Thyroid gland (tissue), 4 donors: ENCODE measurements at regions not wholly inside any gene's neighbourhood (a gene's known extent, or its start where the extent isn't known, plus 50 kb on each side); places are given as distances from the start of the nearest gene placed in this dataset.

Experiments
- POLR2A ChIP-seq, 2 donors: fragments of 450-650 bp; IDR thresholded peaks; one replicate each; pipeline ENCODE4 v1.6.1; 2017; ENCODE audit warnings: antibody characterized with exemption in 2 of 2, mild to moderate bottlenecking in 2 of 2, moderate library complexity in 1 of 2
- TF ChIP-seq, protein P1 (sequence below), 6 experiments: fragments of 200-600 bp in 3 of 6; fragments of 450-650 bp in 3 of 6; sonication (generic) in 3 of 6; IDR thresholded peaks; one replicate each; pipeline ENCODE4 v1.5.1; 2016 to 2019; ENCODE audit warnings: antibody characterized with exemption in 6 of 6, mild to moderate bottlenecking in 2 of 6, inconsistent platforms in 1 of 6, moderate library complexity in 1 of 6

DNA sequence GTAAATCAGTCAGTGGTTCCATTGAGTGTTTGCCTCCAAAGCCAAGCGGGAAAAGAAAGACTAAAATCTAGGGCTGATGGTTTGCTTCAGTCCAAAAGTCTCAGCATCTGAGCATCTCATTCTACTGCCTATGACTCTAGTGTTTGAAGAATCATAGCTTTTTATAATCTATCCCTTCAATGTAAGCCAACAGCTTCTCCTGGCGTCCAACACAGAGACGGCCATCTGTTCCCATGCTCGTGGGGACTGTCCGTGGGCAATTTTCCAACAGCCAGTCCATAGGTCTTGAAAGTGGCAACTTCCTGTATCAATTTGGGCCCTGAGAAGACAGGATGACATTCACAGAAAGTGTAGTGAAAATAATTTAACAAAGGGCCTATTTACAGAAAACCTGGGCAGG lies 544.4 kb upstream of the TMEM132C start:
- no peak for TF ChIP-seq POLR2A (IDR thresholded peaks at IDR 0.05)
- TF ChIP-seq, protein P1, sequence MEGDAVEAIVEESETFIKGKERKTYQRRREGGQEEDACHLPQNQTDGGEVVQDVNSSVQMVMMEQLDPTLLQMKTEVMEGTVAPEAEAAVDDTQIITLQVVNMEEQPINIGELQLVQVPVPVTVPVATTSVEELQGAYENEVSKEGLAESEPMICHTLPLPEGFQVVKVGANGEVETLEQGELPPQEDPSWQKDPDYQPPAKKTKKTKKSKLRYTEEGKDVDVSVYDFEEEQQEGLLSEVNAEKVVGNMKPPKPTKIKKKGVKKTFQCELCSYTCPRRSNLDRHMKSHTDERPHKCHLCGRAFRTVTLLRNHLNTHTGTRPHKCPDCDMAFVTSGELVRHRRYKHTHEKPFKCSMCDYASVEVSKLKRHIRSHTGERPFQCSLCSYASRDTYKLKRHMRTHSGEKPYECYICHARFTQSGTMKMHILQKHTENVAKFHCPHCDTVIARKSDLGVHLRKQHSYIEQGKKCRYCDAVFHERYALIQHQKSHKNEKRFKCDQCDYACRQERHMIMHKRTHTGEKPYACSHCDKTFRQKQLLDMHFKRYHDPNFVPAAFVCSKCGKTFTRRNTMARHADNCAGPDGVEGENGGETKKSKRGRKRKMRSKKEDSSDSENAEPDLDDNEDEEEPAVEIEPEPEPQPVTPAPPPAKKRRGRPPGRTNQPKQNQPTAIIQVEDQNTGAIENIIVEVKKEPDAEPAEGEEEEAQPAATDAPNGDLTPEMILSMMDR (IDR thresholded peaks at IDR 0.05): no peak
